Stimulated activated CD4-positive, alpha-beta T cell treated with anti-CD3 and anti-CD28 coated beads, Interleukin-12 subunit alpha, Interleukin-12 subunit beta, amount 100 ng/mL, for 24 hours (primary cell): ENCODE measurements at regions not wholly inside any gene's neighbourhood (a gene's known extent, or its start where the extent isn't known, plus 50 kb on each side); places are given as distances from the start of the nearest gene placed in this dataset.

ENCODE experiments used
- DNase-seq, 2 experiments: peaks; one replicate each; pipeline ENCODE4 v3.0.0-alpha.2; 2020; ENCODE audit warnings: low read depth in 2 of 2

DNA sequence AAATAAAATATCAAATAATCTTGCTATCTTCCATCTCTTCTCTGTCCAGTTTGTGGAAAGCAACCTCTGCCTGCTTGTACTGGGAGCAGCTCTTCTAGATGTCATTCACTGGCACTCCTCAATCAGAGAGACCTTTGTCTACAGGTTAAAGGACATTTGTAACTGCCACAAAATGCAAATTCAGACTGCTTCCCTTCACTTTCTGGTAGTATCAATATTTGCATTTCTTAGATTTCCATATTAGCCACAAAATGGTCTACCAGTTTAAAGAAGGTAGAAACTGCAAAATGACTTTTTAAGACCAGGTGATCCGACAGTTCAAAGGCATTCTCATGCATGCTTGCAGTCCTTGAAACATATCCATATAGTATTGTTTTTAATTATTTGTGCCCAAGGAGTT, 51.7 kb upstream of the RCN1 start:
- no peak for DNase-seq

DNA sequence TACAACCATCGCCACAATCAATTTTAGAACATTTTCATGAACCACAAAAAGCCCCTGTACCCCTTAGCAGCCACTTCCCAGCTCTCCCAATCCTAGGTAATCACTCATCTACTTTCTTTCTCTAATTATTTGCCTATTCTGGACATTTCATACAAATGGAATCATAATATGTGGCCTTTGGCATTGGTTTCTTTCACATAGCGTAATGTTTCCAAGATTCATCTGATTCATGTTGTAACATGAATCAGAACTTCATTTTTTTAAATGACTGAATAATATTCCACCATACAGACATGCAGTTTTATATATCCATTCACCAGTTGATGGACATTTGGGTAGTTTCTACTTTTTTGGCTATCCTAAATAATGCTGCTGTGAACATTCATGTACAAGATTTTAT, 56.2 kb upstream of the RCN1 start:
- no peak for DNase-seq

DNA sequence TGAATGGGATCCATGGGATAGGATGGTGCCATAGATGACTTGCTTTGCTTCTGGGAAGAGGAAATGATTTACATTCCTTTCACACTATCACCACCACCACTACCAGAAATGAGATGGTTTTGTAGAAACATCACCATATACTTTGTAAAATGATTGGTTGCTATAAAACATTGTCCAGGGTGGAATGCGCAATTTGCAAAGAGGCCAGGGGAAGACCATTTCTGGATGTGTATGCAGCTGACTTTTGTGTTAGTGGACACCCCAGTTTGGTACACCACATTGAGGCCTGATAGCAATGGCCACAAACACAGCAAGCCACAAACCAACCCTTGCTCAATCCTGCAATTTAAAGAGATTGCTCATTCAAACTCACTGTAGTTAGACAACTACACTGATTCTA, 56.7 kb upstream of the RCN1 start:
- no peak for DNase-seq

DNA sequence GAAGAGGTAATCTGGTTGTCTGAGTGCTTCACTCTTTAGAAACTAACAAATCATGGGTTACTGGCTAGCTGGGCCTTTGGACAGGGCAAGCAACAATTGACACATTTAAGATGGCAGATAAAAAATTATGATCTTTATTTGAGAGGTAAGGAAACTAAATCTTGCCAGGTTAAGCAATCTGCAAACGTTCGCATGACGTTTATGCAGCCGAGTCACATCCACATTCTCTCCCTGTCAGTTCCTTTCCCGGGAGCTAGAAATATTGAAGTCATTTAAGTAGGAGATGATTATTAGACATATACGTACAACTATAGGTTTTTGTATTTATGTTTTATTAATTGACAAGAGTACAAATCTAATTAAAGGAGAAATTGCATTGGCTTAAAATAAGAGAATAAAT, 57.4 kb upstream of the RCN1 start:
- DNase-seq = no peak

DNA sequence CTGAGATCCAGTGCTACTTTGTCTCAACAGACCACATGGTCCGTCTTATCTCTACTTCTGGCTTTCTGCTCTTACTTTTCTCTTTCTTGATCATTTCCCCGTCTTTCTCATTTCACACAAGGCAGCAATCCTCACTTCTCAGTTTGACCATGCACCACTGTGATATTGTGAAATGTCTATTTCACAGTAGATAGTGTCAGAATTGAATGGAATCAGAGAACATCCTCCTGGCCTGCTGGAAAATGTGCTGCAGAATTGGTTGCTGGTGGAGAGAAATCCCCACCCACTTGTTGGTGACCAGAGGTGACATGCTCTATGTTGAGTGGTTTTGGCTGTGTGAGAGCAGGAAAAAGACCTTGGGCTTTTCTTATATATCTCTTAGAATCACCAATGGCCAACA, 57.8 kb upstream of the RCN1 start:
- DNase-seq = no peak

DNA sequence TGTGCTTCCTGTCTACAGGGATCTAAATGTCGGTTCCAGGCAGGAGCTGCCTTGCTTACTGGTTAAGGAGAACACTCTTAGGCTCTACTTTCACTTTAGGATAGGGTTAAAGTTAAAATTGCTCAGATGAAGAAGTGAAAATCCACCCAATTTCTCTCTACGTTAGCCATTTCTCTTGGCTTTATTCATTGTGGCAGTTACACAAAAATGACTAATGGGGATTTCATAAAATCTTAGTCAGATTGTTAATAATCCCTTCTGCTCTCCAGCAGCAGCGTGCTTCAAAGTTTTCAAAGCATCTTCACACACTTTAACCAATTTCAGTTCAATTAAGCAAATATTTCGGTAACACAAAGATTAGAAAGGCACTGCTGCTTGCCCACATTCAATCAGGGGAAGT, 58.4 kb upstream of the RCN1 start:
- DNase-seq = no peak

DNA sequence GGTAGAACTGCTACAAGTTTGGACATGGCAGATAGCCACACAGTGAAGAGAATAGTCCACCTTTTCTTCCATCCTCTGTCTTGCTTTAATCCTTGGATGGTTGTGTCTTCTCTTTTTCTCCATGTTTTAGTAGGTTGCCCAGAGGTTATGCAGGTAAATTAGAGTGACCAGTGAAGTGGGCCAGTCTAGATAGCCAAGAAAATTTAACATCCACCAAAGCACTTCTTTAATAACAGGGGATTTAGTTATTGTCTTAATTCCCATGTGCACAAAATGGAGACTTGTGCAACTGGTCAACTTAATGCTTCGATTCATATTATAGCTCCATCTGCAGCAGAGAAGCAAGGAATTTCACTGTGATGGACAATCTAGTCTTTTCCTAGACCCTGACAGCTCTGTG, 58.8 kb upstream of the RCN1 start:
- DNase-seq = no peak

DNA sequence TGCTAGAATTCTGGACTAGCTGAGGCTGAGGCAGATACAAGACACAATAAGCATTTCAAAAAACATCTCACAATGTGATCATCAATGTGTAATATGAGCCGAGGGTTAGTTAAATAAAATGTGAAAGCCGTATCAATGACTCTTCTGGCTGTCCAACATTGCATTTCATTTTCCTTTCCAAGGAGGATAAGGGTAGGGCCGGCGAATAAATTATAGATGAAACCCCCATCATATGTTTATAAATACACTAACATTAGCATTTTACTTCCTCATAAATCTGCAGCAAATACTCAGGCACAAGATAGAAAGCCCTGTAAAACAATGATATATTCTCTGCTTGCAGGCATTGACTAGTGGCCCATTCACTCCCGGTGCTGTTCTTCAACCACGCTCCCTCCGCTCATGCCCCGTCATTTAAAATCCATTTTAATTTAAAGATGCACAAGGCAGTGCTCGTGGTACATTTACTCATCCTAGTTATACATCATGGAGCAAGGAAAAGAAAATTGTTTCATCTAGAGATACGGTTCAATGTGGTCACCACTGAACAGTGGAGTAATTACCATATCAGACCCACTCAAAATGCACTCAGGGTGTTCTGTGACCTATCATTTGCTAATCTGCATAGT, 59.9 kb upstream of the RCN1 start:
- DNase-seq = no peak

DNA sequence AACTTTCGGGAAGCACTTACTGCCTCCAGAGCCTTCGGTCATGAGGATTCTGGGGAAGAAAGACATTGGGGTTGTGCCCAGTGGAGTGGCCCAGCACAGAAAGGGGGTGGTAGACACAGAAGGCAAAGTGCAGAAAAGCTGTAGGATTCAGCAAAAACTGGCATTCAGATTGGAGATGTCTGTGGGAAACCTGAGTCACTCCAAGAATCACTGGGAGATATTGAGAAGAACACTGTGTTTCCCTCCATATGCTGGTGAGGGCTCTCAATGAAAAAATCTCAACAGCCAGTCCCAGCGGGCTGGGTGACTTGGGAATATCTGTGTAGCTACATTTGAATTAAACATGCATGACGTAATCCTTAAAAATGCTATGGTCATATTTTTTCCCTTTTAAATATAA, 61.2 kb upstream of the RCN1 start:
- no peak for DNase-seq

DNA sequence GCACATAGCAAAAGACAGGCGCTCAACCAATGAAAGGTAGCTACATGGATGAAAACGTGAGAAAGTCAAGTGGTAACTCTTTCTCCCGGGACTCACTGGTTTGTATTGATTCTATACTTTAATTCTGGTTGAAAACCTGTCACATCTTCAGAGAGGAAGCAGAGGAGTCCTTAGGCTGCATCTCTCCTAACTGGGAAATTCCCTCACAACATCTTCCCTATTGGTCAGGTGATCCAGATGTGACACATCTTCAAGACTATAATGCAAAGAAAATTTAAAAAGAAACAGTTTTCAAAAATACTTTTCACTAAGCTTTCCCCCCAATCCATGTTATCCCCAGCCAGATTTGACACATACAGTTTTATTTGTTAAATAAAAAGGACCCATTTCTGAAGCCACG, 62.7 kb upstream of the RCN1 start:
- DNase-seq = no peak

DNA sequence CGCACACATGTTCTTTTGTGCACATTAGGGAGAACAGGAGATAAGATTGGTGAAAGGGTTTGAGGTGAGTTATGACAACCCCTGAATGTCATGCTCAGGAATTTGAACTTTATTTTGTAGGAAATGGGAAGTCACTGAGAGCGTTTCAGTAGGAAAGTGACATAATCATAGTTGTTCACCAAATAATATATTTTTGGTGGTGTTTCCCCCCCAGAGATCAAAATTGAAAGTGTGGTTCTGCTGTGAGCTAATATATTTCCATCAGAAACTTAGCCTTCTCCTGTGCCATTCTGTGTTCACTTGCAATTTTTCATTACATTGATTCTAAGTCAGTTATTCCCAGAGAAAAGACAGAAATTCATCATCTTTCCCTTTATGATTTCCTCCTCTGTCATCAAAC, 64.1 kb upstream of the RCN1 start:
- no peak for DNase-seq

DNA sequence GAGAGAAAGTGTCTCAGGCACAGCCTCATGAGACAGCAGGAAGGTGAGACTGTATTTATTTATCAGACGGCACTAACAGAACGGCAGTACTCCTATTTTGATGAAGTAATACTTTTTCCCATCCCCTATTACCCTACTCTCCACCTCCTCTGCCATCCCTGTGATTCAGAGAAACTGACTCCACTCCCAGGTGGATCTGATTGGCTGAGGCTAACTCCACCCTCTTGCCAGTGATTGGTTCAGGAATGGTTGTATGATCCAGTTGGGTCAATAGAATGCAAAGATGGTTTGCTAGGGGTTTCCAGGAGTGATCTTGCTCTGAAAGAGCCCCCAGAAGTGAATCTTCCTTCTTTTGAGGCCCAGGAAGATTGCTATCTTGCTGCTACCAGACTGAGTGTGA, 65.9 kb upstream of the RCN1 start:
- no peak for DNase-seq

DNA sequence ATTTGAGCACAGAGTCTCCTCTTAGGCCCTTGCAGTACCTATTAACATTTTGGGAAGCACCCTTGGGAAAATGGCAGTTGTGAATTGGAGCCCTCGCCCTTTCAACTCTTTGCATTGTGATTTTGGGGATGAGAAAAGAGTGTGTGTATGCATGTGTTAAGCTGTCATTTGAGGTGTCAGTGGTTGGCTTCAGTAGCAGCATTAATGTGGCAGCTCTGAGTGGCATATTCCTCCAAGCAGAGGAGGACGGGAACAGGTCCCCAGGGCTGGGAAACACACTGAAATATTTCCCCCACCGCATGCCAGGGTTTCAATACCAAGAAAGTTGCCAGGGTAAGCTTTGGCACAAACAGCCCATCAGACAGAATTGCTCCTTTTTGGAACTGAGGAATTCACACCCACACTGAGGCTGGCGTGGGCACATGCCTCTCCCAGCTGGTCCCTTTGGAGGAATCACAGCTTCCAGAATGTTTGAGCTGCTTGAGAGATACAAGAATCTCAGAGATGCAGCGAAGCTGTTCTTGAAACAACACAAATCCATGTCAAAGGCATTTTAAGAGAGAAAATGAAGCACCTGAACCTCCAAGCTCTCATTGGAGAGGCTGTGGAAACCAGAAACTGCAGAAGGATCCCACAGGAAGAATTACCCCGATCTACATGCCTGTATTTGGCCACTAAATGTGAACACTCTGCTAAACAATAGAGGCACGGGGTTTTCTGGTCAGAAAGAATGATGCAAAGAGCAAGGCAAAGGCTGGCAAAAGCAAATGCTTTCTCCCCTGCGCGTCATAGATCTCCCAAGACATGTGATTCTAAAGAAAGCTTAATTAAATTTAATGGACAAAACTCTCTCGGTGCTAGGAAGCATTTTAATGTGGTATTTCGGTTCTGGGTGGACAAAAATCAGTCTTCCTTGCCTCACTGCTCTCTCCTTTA, 67.2 kb upstream of the RCN1 start:
- DNase-seq = no peak

DNA sequence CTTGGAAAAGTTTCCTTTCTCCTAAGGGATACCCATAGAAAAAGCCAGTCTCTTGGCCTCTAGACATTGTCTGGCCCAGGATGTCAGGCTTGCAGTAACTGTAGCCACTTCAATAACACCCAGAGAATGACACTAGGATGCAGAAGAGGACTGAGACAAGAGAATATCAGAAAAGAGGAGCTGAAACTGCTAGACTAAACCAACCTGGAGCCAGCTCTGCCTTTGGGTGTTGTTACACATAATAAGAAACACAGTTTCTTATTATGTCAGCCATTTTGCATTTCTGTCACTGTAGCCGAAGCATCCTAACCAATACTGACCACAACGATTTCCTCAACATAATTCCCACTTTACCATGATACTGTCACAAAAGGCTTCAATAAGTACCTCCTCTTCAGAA, 72.2 kb upstream of the RCN1 start:
- DNase-seq = no peak

DNA sequence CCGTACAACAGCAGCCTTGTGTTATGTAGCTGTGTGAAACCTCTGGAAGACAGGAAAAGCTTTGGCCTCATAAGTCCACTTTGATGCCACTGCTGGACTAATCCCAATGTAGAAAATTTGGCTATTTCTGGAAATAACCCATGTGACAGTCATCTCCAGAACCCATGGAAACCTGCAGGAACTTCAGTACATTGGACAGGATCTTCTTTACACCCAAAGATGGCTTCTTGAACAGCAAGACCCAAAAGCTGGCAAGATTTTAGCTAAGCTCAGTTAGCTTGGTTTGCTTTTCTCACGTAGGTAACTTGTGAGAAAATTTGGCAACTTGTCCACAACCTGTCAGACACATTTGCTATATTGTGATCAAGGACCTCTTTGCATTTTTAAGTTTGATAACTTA, 74.8 kb upstream of the RCN1 start:
- no peak for DNase-seq

DNA sequence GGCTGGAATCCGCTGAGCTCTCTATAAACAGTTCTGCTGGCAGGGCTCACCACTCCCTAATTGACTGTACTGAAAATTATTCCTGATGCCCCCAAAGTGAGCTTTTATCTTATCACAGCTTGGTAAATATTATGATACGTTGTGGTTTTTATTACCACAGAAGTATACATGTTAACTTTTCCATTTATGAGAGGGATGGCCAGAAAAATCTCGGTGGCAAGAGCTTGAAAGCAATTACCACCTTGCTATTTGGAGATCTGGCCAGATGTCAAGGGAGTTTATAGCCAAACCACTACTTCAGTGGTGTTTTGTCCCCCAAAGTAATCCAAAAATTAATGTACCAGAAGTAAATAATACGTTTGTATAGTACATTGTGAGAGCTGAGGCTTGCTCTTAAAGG, 75.4 kb upstream of the RCN1 start:
- DNase-seq = no peak

DNA sequence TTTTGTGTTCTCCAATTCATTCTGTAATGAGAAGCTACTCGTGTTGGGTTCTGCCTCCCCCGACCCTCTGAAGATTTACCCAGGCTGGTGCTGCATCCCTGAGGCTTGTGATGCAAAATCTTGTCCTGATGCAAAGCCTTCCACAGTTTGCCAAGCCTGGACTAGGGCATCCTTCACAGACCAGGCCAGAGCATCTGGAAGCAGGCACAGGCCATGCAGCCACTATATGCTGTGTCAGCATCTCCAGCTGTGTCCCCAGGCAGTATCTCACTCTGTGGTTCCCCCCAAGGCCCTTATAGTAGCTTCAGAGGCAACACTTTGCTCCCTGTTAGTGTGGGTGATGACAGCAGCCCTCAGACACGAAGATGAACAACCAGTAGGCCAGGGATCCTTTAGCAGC, 77.3 kb upstream of the RCN1 start:
- DNase-seq = no peak

DNA sequence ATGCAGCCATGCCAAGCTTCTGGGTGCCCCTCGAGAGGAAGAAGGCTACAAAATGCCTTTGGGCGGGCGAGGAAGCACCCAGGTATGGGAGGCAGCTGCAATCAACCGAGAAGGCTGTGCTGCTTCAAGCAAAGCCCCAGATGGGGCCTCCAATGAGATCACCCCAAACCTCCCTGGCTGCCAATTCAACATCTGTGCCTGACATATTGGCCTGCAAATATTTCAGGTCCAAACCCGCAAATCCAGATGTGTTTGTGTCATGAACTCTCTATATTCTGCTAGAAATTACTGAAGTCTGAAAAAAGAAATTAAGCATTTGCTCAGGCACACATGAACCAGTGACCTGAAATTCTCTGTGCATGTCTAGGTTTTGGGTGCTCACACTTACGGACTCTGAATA, 78.8 kb upstream of the RCN1 start:
- no peak for DNase-seq

DNA sequence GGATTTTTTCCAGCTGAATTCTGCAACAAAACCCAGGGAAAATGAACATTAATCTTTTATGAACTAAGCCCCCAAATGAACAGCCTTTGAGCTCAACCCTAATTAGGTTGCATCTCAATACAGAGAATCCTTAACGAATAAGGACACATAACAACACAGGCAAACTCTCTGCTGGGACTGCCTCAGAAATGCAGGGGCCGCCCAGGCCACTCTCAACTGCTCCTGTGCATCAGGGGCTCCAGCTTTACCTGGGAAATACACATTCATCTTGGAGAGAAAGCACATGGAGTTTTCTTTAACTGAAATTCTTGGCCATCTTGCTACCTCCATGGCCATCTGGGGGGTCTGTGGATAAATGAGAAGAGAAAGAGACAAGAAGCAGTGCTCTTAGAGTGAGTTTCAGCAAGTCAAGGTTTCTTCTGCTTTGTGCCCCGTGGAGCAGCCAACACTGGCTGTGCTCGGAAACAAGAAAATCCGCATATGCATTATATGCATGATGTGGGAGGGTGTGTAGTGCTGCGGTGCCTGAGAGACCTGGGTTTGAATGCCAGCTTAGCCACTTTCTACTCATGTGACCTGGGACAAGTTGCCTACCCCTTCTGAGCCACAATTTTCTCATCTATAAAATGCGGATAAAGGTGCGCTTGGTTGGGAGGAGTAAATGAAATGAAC, 81.9 kb upstream of the RCN1 start:
- no peak for DNase-seq

DNA sequence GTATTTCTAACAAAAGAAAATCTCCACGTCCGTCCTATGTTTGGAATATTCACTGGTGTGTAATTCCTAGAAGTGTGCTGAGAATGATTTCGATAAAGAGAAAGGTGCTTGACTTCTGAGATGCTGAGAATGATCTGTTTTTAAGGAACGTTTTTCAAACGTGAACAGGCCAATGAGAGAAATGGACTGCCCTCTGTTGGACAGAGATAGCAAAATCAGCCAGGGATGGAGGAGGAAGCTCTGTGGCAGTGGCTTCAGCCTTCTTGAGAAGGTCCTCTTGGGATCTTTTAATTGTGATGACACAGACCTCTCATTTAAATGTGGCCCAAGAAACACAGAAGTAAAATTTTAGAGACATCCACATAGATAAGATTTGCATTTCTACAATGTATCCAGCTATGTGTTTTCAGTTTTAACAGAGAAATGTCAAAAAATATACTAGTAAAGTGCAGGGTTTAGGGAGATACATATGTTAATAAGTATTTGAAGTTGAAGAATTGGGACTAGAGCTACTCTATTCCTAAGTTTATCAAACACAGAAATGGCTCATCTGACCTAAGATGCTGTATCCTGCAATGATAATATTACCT, 84.0 kb upstream of the RCN1 start:
- DNase-seq = no peak

DNA sequence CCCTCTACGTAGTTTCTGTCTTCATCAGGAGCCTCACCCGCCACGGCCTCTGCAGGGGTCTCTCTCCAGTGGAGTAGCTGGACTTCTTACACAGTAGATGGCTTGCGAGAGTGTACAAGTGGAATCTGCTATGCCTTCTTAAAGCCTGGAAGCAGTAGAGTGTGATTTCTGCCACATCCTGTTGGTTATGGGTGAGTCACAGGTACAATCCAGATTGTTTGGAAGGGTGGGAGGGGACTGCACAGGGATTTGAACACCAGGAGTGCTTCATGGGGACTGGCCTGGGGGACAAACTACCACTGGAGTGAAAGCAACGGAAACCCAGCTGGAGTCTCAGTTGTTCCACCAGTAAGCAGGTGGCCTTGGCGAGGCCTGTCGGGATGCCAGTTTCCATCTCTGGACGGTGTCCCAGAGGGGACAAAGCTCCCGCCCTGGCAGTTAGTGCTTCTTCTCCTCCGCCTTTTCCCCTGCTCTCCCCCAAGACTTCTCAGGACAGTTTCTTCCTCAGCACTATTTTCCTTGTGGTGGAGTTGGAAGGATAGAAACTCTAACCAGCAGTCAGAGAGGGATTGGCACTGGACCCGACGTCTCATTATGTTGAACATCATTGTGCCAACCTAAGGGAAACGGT, 85.0 kb upstream of the RCN1 start:
- DNase-seq = no peak

DNA sequence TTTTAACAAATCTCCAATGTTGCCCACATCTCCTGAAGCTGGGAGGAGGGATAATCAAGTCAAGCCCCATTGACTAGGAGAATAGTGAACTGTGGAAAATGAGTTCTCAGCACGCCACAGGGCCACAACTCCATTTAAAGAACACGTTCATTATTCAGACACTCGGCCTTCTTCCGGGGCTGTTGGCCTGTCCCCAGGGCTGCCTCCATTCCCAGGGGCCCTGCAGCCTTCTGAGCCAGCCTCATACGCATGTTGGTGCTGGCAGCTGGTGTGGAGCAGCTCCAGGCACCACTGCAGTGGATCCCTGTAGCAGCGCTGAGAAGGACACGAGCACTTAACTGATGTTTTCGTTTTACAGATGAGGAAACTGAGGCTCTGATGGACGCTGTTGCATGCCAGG, 87.5 kb upstream of the RCN1 start:
- DNase-seq = no peak
